K562 (cell line): ENCODE measurements at regions not wholly inside any gene's neighbourhood (a gene's known extent, or its start where the extent isn't known, plus 50 kb on each side); places are given as distances from the start of the nearest gene placed in this dataset.

Experiments
- ATAC-seq: fragments of 200-7000 bp; cut with Tn5 transposase; 3 replicates; pipeline ENCODE4 v1.9.1; 2020; ENCODE audit warnings: moderate library complexity
- BruUV-seq: library from RNA; stranded (reverse); fragments of 400-500 nt; replicated peaks from 2 replicates; lab custom pipeline; 2021; lab: Mats Ljungman, UMichigan
- CTCF ChIA-PET: fragments of 300-600 bp; formaldehyde crosslinking; extraction: SDS; loops from one replicate; lab custom pipeline; 2021; ENCODE audit warnings: low intra/inter-chr PET ratio; lab: Yijun Ruan, JAX
- POLR2A ChIA-PET: fragments of 300-600, 350-650 bp; sonication (Branson Sonifier 250); formaldehyde crosslinking; extraction: SDS; loops from one replicate; lab custom pipeline; 2021; ENCODE audit warnings: antibody characterized with exemption, inconsistent platforms; lab: Yijun Ruan, JAX
- DNase-seq, 4 experiments: peaks; one replicate each; pipeline versions ENCODE4 v3.0.0 to v3.0.0-alpha.2; 2011 to 2018; ENCODE audit warnings: low spot score in 3 of 4, mixed read lengths in 3 of 4; ENCODE audit errors: extremely low read depth in 1 of 4
- FAIRE-seq: peaks from 2 replicates; lab custom pipeline; 2011; peaks lifted over from hg19 to GRCh38; lab: Jason Lieb, UNC
- H2AFZ ChIP-seq: 2 replicates; pipeline ENCODE4 v1.6.0; 2011; ENCODE audit warnings: low read depth, low read length, control low read depth, inconsistent platforms
- H3K27ac ChIP-seq: fragments of 200-600 bp; 3 replicates; pipeline ENCODE4 v1.8.0; 2011; ENCODE audit warnings: low read depth, mild to moderate bottlenecking, control low read depth, inconsistent platforms, low read length, moderate library complexity, mixed read lengths; ENCODE audit errors: extremely low read depth
- H3K27me3 ChIP-seq, 2 experiments: fragments of 300-600 bp in 1 of 2; 2 replicates in 1 of 2; 3 replicates in 1 of 2; pipeline versions ENCODE4 v1.6.0 to v1.8.0; 2011; ENCODE audit warnings: inconsistent platforms in 2 of 2, low read length in 2 of 2, mild to moderate bottlenecking in 1 of 2, mixed read lengths in 1 of 2, moderate library complexity in 1 of 2; ENCODE audit not compliant: control insufficient read depth in 2 of 2, insufficient read depth in 2 of 2
- H3K36me3 ChIP-seq: fragments of 300-600 bp; 3 replicates; pipeline ENCODE4 v1.8.0; 2011; ENCODE audit warnings: mild to moderate bottlenecking, low read length, inconsistent platforms; ENCODE audit not compliant: control insufficient read depth, insufficient read depth
- H3K4me1 ChIP-seq, 2 experiments: fragments of 200-600 bp in 1 of 2; replicated peaks in 1 of 2; 2 replicates in 1 of 2; 3 replicates in 1 of 2; pipeline versions ENCODE4 v1.5.1 to v1.8.0; 2011; ENCODE audit warnings: inconsistent platforms in 2 of 2, low read length in 2 of 2, mild to moderate bottlenecking in 1 of 2, mixed read lengths in 1 of 2, moderate library complexity in 1 of 2; ENCODE audit not compliant: control insufficient read depth in 2 of 2, insufficient read depth in 2 of 2
- H3K4me2 ChIP-seq: 2 replicates; pipeline ENCODE4 v1.6.1; 2011; ENCODE audit warnings: low read length, control low read depth, inconsistent platforms, mixed read lengths; ENCODE audit not compliant: insufficient read depth
- H3K4me3 ChIP-seq: fragments of 200-600 bp; sonication (generic), shearing (Covaris generic); 2 replicates; pipeline ENCODE4 v1.5.1; 2016; ENCODE audit warnings: control low read depth, inconsistent platforms
- H3K79me2 ChIP-seq: fragments of 200-600 bp; 3 replicates; pipeline ENCODE4 v1.8.0; 2011; ENCODE audit warnings: low read length, inconsistent platforms; ENCODE audit not compliant: control insufficient read depth, insufficient read depth
- H3K9ac ChIP-seq, 2 experiments: 2 replicates each; pipeline versions ENCODE4 v1.6.0 to v1.6.1; 2011; ENCODE audit warnings: low read depth in 2 of 2, low read length in 2 of 2, control low read depth in 1 of 2, inconsistent platforms in 1 of 2, mild to moderate bottlenecking in 1 of 2, mixed read lengths in 1 of 2; ENCODE audit not compliant: insufficient read depth in 1 of 2
- H3K9me1 ChIP-seq: one replicate; pipeline ENCODE4 v1.6.0; 2011; ENCODE audit warnings: inconsistent platforms, mild to moderate bottlenecking, low read length, moderate library complexity; ENCODE audit not compliant: control insufficient read depth, insufficient read depth
- H3K9me3 ChIP-seq: replicated peaks from 2 replicates; pipeline ENCODE4 v1.5.1; 2011; ENCODE audit warnings: low read depth, low read length, inconsistent platforms; ENCODE audit not compliant: control insufficient read depth, insufficient read depth
- H4K20me1 ChIP-seq: replicated peaks from 2 replicates; pipeline ENCODE4 v1.6.1; 2011; ENCODE audit warnings: low read length, inconsistent platforms, mixed read lengths; ENCODE audit not compliant: control insufficient read depth, insufficient read depth
- CHD4 ChIP-seq: fragments of 200-600 bp; sonication (generic); IDR thresholded peaks from 3 replicates; pipeline ENCODE4 v1.6.1; 2012; ENCODE audit warnings: low read depth, mild to moderate bottlenecking, mixed read lengths, low read length, inconsistent platforms; ENCODE audit not compliant: insufficient read depth, insufficient replicate concordance, poor library complexity, severe bottlenecking
- NBN ChIP-seq: fragments of 450-650 bp; IDR thresholded peaks from 2 replicates; pipeline ENCODE4 v1.6.1; 2016; ENCODE audit warnings: low read depth, mild to moderate bottlenecking
- WGBS: fragments of 100-300 bp; shearing (Covaris generic); methylation state at CpG from one replicate; pipeline ENCODE4 v1.1.6; 2016; ENCODE audit warnings: low coverage, mixed read lengths; ENCODE audit not compliant: insufficient coverage; ENCODE audit errors: missing lambda C conversion rate; 5-methylcytosine and 5-hydroxymethylcytosine counted together
- in situ Hi-C: fragments of 300-500 bp; cut with MboI; formaldehyde crosslinking; loops from 4 replicates; pipeline ENCODE4 v1.15.0; 2018; ENCODE audit warnings: inconsistent platforms, mixed read lengths
- intact Hi-C: fragments of 100-400 bp; cut with micrococcal nuclease; formaldehyde crosslinking; loops from 2 replicates; pipeline ENCODE4 v1.14.2; 2022
- TF ChIP-seq, protein P1 (sequence below): fragments of 450-650 bp; IDR thresholded peaks from 2 replicates; pipeline ENCODE4 v1.6.1; 2018; ENCODE audit not compliant: partially characterized antibody
- TF ChIP-seq, protein P2 (sequence below): fragments of 450-650 bp; formaldehyde crosslinking; conservative IDR thresholded peaks from 2 replicates; pipeline ENCODE4 v1.4.0; 2022; ENCODE audit warnings: mild to moderate bottlenecking, missing genetic modification characterization

GRCh38 chr12:43104494-43104893, 447.5 kb downstream of the ADAMTS20 start:
- no TSS peak for BruUV-seq
- Histone ChIP-seq H3K79me2 (no peaks in the 10 kb centered on the region), H3K4me1 (no peaks in the 10 kb centered on the region), H3K27ac (no peak overlapping the region), H3K27me3 (no peaks in the 10 kb centered on the region), H3K9me3 (no peaks in the 10 kb centered on the region; the same call in 1 of the 2 replicates), H3K4me2 (no peak overlapping the region), H3K9me1 (no peaks in the 10 kb centered on the region)
- CTCF ChIA-PET, result no interaction called here
- FAIRE-seq, result no peak
- no peak for TF ChIP-seq CHD4
- TF ChIP-seq, protein P1, sequence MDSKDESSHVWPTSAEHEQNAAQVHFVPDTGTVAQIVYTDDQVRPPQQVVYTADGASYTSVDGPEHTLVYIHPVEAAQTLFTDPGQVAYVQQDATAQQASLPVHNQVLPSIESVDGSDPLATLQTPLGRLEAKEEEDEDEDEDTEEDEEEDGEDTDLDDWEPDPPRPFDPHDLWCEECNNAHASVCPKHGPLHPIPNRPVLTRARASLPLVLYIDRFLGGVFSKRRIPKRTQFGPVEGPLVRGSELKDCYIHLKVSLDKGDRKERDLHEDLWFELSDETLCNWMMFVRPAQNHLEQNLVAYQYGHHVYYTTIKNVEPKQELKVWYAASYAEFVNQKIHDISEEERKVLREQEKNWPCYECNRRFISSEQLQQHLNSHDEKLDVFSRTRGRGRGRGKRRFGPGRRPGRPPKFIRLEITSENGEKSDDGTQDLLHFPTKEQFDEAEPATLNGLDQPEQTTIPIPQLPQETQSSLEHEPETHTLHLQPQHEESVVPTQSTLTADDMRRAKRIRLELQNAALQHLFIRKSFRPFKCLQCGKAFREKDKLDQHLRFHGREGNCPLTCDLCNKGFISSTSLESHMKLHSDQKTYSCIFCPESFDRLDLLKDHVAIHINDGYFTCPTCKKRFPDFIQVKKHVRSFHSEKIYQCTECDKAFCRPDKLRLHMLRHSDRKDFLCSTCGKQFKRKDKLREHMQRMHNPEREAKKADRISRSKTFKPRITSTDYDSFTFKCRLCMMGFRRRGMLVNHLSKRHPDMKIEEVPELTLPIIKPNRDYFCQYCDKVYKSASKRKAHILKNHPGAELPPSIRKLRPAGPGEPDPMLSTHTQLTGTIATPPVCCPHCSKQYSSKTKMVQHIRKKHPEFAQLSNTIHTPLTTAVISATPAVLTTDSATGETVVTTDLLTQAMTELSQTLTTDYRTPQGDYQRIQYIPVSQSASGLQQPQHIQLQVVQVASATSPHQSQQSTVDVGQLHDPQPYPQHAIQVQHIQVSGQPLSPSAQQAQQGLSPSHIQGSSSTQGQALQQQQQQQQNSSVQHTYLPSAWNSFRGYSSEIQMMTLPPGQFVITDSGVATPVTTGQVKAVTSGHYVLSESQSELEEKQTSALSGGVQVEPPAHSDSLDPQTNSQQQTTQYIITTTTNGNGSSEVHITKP, result no peak
- TF ChIP-seq, protein P2, sequence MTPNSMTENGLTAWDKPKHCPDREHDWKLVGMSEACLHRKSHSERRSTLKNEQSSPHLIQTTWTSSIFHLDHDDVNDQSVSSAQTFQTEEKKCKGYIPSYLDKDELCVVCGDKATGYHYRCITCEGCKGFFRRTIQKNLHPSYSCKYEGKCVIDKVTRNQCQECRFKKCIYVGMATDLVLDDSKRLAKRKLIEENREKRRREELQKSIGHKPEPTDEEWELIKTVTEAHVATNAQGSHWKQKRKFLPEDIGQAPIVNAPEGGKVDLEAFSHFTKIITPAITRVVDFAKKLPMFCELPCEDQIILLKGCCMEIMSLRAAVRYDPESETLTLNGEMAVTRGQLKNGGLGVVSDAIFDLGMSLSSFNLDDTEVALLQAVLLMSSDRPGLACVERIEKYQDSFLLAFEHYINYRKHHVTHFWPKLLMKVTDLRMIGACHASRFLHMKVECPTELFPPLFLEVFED (CRISPR knock-in tag), result no peak
- no peak for TF ChIP-seq NBN
- TF ChIP-seq, all 486 proteins: peak for 0
- H3K4me3 ChIP-seq, result no peak overlapping the region
- H2AFZ ChIP-seq, result no peak overlapping the region
- no peaks in the 10 kb centered on the region for H3K36me3 ChIP-seq
- in situ Hi-C loops (no loop called here), intact Hi-C loops (no loop called here)
- ATAC-seq (no peak), DNase-seq (no peak)
- 5% methylated on average over 3 of the region's 3 CpGs for WGBS
- H3K9ac ChIP-seq, result no peak overlapping the region
- H4K20me1 ChIP-seq, result no peaks in the 10 kb centered on the region
- POLR2A ChIA-PET, result no interaction called here
